GM19324 (cell line): ENCODE measurements at regions not wholly inside any gene's neighbourhood (a gene's known extent, or its start where the extent isn't known, plus 50 kb on each side); places are given as distances from the start of the nearest gene placed in this dataset.

Experiments used
- ATAC-seq: cut with Tn5 transposase; IDR thresholded peaks from one replicate; pipeline ENCODE4 v1.9.1; 2021; ENCODE audit warnings: mild to moderate bottlenecking, moderate library complexity; ENCODE audit not compliant: unreplicated experiment, low FRiP score

- no peak for ATAC-seq
Observed at GRCh38 chr18:72372076-72372475, 172.1 kb downstream of the CBLN2 start.

GRCh38 chr18:72368308-72368707, 175.8 kb downstream of the CBLN2 start:
- ATAC-seq = no peak

GRCh38 chr18:72360634-72361033, 183.5 kb downstream of the CBLN2 start:
- no peak for ATAC-seq

- ATAC-seq = no peak
Observed at GRCh38 chr18:72342933-72343332, 201.2 kb downstream of the CBLN2 start.

- ATAC-seq = no peak
Observed at GRCh38 chr18:72339976-72340375, 204.2 kb downstream of the CBLN2 start.

- no peak for ATAC-seq
Observed at GRCh38 chr18:72336786-72337185, 207.4 kb downstream of the CBLN2 start.

GRCh38 chr18:72329533-72329932, 214.6 kb downstream of the CBLN2 start:
- no peak for ATAC-seq

- ATAC-seq = no peak
Observed at GRCh38 chr18:72325307-72325706, 218.8 kb downstream of the CBLN2 start.

- no peak for ATAC-seq
Observed at GRCh38 chr18:72324677-72325076, 219.5 kb downstream of the CBLN2 start.

GRCh38 chr18:72316497-72316896, 227.6 kb downstream of the CBLN2 start:
- ATAC-seq = no peak

- ATAC-seq = no peak
Observed at GRCh38 chr18:72283148-72283925, 260.8 kb downstream of the CBLN2 start.

- no peak for ATAC-seq
Observed at GRCh38 chr18:72273025-72273424, 271.1 kb downstream of the CBLN2 start.

GRCh38 chr18:72261590-72261989, 282.6 kb downstream of the CBLN2 start:
- ATAC-seq = no peak

GRCh38 chr18:72246076-72246475, 298.1 kb downstream of the CBLN2 start:
- ATAC-seq = no peak

- ATAC-seq = no peak
Observed at GRCh38 chr18:72235422-72235821, 308.7 kb downstream of the CBLN2 start.

- no peak for ATAC-seq
Observed at GRCh38 chr18:72233106-72233505, 311.0 kb downstream of the CBLN2 start.

- ATAC-seq = no peak
Observed at GRCh38 chr18:72232644-72233043, 311.5 kb downstream of the CBLN2 start.

- no peak for ATAC-seq
Observed at GRCh38 chr18:72225958-72226357, 318.2 kb downstream of the CBLN2 start.

- ATAC-seq = no peak
Observed at GRCh38 chr18:72223733-72224132, 320.4 kb downstream of the CBLN2 start.

GRCh38 chr18:72208920-72209676, 335.0 kb downstream of the CBLN2 start:
- ATAC-seq = no peak

- ATAC-seq = no peak
Observed at GRCh38 chr18:72207280-72207679, 336.9 kb downstream of the CBLN2 start.

GRCh38 chr18:72206814-72207213, 337.3 kb downstream of the CBLN2 start:
- ATAC-seq = no peak
